HEK293 (cell line): ENCODE measurements at regions not wholly inside any gene's neighbourhood (a gene's known extent, or its start where the extent isn't known, plus 50 kb on each side); places are given as distances from the start of the nearest gene placed in this dataset.

Source experiments
- CTCF ChIA-PET: fragments of 350-600 bp; formaldehyde crosslinking; extraction: SDS; loops from one replicate; lab custom pipeline; 2021; ENCODE audit warnings: antibody characterized with exemption; lab: Yijun Ruan, JAX
- POLR2A ChIA-PET: fragments of 300-600 bp; formaldehyde crosslinking; extraction: SDS; loops from one replicate; lab custom pipeline; 2020; ENCODE audit warnings: antibody characterized with exemption, inconsistent platforms; lab: Yijun Ruan, JAX
- H3K27ac ChIP-seq: fragments of 200-500 bp; sonication (Bioruptor generic); 2 replicates; pipeline ENCODE4 v1.5.1; 2014; ENCODE audit warnings: low read depth, low read length, control low read depth, inconsistent platforms; ENCODE audit errors: extremely low read depth
- H3K36me3 ChIP-seq, 2 experiments: fragments of 200-500 bp in 1 of 2; sonication (Bioruptor generic) in 1 of 2; 1 replicate in 1 of 2; 2 replicates in 1 of 2; pipeline ENCODE4 v1.5.1; 2014 to 2017; ENCODE audit warnings: inconsistent platforms in 2 of 2, low read length in 2 of 2; ENCODE audit not compliant: control insufficient read depth in 2 of 2, insufficient read depth in 1 of 2
- H3K4me1 ChIP-seq: fragments of 200-500 bp; sonication (Bioruptor generic); 2 replicates; pipeline ENCODE4 v1.5.1; 2014; ENCODE audit warnings: mild to moderate bottlenecking, low read length, inconsistent platforms; ENCODE audit not compliant: control insufficient read depth, insufficient read depth
- H3K4me3 ChIP-seq: 2 replicates; pipeline ENCODE4 v1.5.1; 2011; ENCODE audit warnings: low read depth, mild to moderate bottlenecking, control low read depth, low read length, moderate library complexity
- H3K9me3 ChIP-seq: fragments of 200-500 bp; sonication (Bioruptor generic); 2 replicates; pipeline ENCODE4 v1.5.1; 2014; ENCODE audit warnings: low read depth, low read length, inconsistent platforms; ENCODE audit not compliant: control insufficient read depth, insufficient read depth
- BCL11B ChIP-seq: fragments of 450-650 bp; formaldehyde crosslinking; IDR thresholded peaks from 2 replicates; pipeline ENCODE4 v1.5.1; 2016; ENCODE audit warnings: low read depth, missing biosample characterization, missing genetic modification characterization
- HOXC10 ChIP-seq: sonication (generic); formaldehyde crosslinking; IDR thresholded peaks from 2 replicates; pipeline ENCODE4 v1.8.1; 2023; ENCODE audit warnings: mild to moderate bottlenecking, missing genetic modification reagents
- KLF1 ChIP-seq: fragments of 450-650 bp; formaldehyde crosslinking; IDR thresholded peaks from 2 replicates; pipeline ENCODE4 v1.5.1; 2016; ENCODE audit warnings: missing biosample characterization, missing genetic modification characterization
- MZF1 ChIP-seq: fragments of 450-650 bp; formaldehyde crosslinking; IDR thresholded peaks from 2 replicates; pipeline ENCODE4 v1.5.1; 2017; ENCODE audit warnings: missing biosample characterization, missing genetic modification characterization, borderline replicate concordance
- SCRT1 ChIP-seq: fragments of 450-650 bp; formaldehyde crosslinking; IDR thresholded peaks from 2 replicates; pipeline ENCODE4 v1.5.1; 2016; ENCODE audit warnings: missing biosample characterization, missing genetic modification characterization, borderline replicate concordance
- SETDB1 ChIP-seq: IDR thresholded peaks from one replicate; pipeline ENCODE4 v1.6.1; 2017; ENCODE audit warnings: mild to moderate bottlenecking, low read length, moderate library complexity, mixed read lengths; ENCODE audit not compliant: insufficient read length
- ZBTB21 ChIP-seq: fragments of 450-650 bp; formaldehyde crosslinking; IDR thresholded peaks from 2 replicates; pipeline ENCODE4 v1.5.1; 2017; ENCODE audit warnings: missing biosample characterization, missing genetic modification characterization
- ZBTB48 ChIP-seq: fragments of 450-650 bp; formaldehyde crosslinking; IDR thresholded peaks from 2 replicates; pipeline ENCODE4 v1.5.1; 2016; ENCODE audit warnings: missing biosample characterization, missing genetic modification characterization
- ZNF24 ChIP-seq: fragments of 450-650 bp; formaldehyde crosslinking; IDR thresholded peaks from 2 replicates; pipeline ENCODE4 v1.5.1; 2016; ENCODE audit warnings: missing biosample characterization, missing genetic modification characterization
- ZNF350 ChIP-seq: fragments of 450-650 bp; formaldehyde crosslinking; IDR thresholded peaks from 2 replicates; pipeline ENCODE4 v1.5.0; 2017; ENCODE audit warnings: missing biosample characterization, mild to moderate bottlenecking, missing genetic modification characterization
- ZNF37A ChIP-seq: fragments of 450-650 bp; IDR thresholded peaks from 2 replicates; pipeline ENCODE4 v1.5.1; 2018; ENCODE audit warnings: missing biosample characterization, missing genetic modification characterization
- ZNF544 ChIP-seq: fragments of 450-650 bp; formaldehyde crosslinking; IDR thresholded peaks from 2 replicates; pipeline ENCODE4 v1.5.0; 2017; ENCODE audit warnings: missing biosample characterization, missing genetic modification characterization
- ZNF585B ChIP-seq: fragments of 450-650 bp; formaldehyde crosslinking; IDR thresholded peaks from 2 replicates; pipeline ENCODE4 v1.5.1; 2016; ENCODE audit warnings: missing biosample characterization, missing genetic modification characterization
- ZNF664 ChIP-seq: fragments of 450-650 bp; formaldehyde crosslinking; IDR thresholded peaks from 2 replicates; pipeline ENCODE4 v1.5.1; 2016; ENCODE audit warnings: missing biosample characterization, missing genetic modification characterization
- TF ChIP-seq, protein P1 (sequence below): fragments of 450-650 bp; formaldehyde crosslinking; conservative IDR thresholded peaks from 2 replicates; pipeline ENCODE4 v1.5.1; 2016; ENCODE audit warnings: low read depth, missing biosample characterization, missing genetic modification characterization
- TF ChIP-seq, protein P2 (sequence below): fragments of 450-650 bp; formaldehyde crosslinking; IDR thresholded peaks from 2 replicates; pipeline ENCODE4 v1.5.1; 2017; ENCODE audit warnings: missing biosample characterization, missing genetic modification characterization
- TF ChIP-seq, protein P3 (sequence below): fragments of 450-650 bp; formaldehyde crosslinking; IDR thresholded peaks from 2 replicates; pipeline ENCODE4 v1.5.1; 2017; ENCODE audit warnings: missing biosample characterization, mild to moderate bottlenecking, missing genetic modification characterization, moderate library complexity

DNA sequence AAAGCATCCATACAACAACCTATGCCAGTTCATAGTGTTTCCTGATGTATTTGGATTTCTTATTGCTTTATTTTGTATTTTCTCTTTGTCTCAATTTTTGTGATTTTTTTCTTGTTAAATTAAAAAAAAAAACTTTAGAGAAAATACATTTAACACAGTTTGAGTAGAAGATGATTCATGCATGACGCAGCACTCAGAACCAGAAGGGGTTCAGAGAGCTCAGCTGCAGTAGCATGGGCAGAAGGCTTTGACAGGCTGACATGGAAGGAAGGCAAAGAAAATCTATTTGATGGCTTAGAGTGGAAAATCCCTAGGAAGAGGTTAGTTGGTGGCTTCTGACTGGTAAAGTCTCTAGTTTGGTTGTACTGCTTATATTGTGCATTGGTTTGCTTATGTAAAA, 207.2 kb upstream of the STXBP5 start (continued):
- TF ChIP-seq, protein P1, sequence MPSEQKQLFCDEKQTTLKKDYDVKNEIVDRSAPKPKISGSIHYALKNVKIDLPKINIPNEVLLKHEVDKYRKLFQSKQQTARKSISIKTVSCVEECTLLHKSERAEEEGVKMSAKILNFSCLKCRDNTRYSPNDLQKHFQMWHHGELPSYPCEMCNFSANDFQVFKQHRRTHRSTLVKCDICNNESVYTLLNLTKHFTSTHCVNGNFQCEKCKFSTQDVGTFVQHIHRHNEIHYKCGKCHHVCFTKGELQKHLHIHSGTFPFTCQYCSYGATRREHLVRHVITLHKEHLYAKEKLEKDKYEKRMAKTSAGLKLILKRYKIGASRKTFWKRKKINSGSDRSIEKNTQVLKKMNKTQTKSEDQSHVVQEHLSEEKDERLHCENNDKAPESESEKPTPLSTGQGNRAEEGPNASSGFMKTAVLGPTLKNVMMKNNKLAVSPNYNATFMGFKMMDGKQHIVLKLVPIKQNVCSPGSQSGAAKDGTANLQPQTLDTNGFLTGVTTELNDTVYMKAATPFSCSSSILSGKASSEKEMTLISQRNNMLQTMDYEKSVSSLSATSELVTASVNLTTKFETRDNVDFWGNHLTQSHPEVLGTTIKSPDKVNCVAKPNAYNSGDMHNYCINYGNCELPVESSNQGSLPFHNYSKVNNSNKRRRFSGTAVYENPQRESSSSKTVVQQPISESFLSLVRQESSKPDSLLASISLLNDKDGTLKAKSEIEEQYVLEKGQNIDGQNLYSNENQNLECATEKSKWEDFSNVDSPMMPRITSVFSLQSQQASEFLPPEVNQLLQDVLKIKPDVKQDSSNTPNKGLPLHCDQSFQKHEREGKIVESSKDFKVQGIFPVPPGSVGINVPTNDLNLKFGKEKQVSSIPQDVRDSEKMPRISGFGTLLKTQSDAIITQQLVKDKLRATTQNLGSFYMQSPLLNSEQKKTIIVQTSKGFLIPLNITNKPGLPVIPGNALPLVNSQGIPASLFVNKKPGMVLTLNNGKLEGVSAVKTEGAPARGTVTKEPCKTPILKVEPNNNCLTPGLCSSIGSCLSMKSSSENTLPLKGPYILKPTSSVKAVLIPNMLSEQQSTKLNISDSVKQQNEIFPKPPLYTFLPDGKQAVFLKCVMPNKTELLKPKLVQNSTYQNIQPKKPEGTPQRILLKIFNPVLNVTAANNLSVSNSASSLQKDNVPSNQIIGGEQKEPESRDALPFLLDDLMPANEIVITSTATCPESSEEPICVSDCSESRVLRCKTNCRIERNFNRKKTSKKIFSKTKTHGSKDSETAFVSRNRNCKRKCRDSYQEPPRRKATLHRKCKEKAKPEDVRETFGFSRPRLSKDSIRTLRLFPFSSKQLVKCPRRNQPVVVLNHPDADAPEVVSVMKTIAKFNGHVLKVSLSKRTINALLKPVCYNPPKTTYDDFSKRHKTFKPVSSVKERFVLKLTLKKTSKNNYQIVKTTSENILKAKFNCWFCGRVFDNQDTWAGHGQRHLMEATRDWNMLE (tag by site-specific recombination) = no peak
- TF ChIP-seq, all 188 proteins: peak for 0

DNA sequence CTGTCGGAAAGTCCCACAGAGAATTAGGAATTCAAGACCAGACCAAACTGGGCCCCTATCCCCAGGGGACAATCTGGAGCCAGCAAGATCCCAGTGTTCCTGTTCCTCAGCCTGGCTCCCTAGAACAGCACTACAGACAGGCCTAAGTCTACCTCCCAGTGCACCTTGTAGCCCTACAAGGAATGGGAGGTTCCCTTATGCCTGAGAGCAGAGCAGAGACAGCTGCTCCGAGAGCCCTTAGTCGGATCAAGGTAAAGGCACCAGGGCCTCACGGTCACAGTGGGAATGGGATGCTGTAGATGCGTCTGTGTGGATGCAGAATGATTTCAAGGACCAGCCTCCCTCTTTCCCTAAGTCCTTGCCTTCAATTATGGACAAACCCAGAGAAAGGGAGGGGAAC, 204.5 kb upstream of the STXBP5 start:
- Histone ChIP-seq H3K4me3 (no peak overlapping the region), H3K4me1 (no peaks in the 10 kb centered on the region), H3K9me3 (no peaks in the 10 kb centered on the region), H3K36me3 (no peaks in the 10 kb centered on the region)
- no peak for TF ChIP-seq SETDB1
- TF ChIP-seq BCL11B (tag by site-specific recombination) = no peak
- TF ChIP-seq SCRT1 (tag by site-specific recombination) = no peak
- TF ChIP-seq, protein P2, sequence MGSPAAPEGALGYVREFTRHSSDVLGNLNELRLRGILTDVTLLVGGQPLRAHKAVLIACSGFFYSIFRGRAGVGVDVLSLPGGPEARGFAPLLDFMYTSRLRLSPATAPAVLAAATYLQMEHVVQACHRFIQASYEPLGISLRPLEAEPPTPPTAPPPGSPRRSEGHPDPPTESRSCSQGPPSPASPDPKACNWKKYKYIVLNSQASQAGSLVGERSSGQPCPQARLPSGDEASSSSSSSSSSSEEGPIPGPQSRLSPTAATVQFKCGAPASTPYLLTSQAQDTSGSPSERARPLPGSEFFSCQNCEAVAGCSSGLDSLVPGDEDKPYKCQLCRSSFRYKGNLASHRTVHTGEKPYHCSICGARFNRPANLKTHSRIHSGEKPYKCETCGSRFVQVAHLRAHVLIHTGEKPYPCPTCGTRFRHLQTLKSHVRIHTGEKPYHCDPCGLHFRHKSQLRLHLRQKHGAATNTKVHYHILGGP (tag by site-specific recombination) = no peak
- TF ChIP-seq KLF1 (tag by site-specific recombination) = no peak
- TF ChIP-seq ZNF24 (tag by site-specific recombination) = no peak
- no peak for TF ChIP-seq ZNF37A
- no peak for TF ChIP-seq ZBTB21 (tag by site-specific recombination)
- no peak for TF ChIP-seq ZNF585B (tag by site-specific recombination)
- no peak for TF ChIP-seq MZF1 (tag by site-specific recombination)
- no peak for TF ChIP-seq HOXC10 (CRISPR knock-in tag)
- TF ChIP-seq ZNF350 (tag by site-specific recombination) = no peak
- TF ChIP-seq, protein P3, sequence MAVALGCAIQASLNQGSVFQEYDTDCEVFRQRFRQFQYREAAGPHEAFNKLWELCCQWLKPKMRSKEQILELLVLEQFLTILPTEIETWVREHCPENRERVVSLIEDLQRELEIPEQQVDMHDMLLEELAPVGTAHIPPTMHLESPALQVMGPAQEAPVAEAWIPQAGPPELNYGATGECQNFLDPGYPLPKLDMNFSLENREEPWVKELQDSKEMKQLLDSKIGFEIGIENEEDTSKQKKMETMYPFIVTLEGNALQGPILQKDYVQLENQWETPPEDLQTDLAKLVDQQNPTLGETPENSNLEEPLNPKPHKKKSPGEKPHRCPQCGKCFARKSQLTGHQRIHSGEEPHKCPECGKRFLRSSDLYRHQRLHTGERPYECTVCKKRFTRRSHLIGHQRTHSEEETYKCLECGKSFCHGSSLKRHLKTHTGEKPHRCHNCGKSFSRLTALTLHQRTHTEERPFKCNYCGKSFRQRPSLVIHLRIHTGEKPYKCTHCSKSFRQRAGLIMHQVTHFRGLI = no peak
- no peak for TF ChIP-seq ZNF664 (tag by site-specific recombination)
- no peak for TF ChIP-seq ZBTB48 (tag by site-specific recombination)
- no peak for TF ChIP-seq ZNF544
- TF ChIP-seq, all 188 proteins: peak for 0
- no peak overlapping the region for H3K27ac ChIP-seq
- CTCF ChIA-PET = no interaction called here
- POLR2A ChIA-PET = no interaction called here
